Prostate gland (tissue), 2 donors: ENCODE measurements at regions not wholly inside any gene's neighbourhood (a gene's known extent, or its start where the extent isn't known, plus 50 kb on each side); places are given as distances from the start of the nearest gene placed in this dataset.

Experiments
- DNase-seq: peaks from one replicate; pipeline ENCODE4 v3.0.0-alpha.2; 2019; ENCODE audit warnings: low spot score
- H3K27ac ChIP-seq, 2 donors: fragments of 200-600 bp; sonication (generic); 2 replicates each; pipeline ENCODE4 v1.5.1; 2017 to 2019
- H3K27me3 ChIP-seq: fragments of 200-600 bp; sonication (generic); replicated peaks from 2 replicates; pipeline ENCODE4 v1.5.1; 2019; ENCODE audit not compliant: insufficient read depth
- H3K36me3 ChIP-seq, 2 donors: fragments of 200-600 bp; sonication (generic); 1 replicate in 1 of 2; 2 replicates in 1 of 2; pipeline versions ENCODE4 v1.5.1 to v1.8.1; 2017 to 2019
- H3K4me1 ChIP-seq: fragments of 200-600 bp; sonication (generic); replicated peaks from 2 replicates; pipeline ENCODE4 v1.5.1; 2019
- H3K4me3 ChIP-seq, 2 donors: fragments of 200-600 bp; sonication (generic); 2 replicates each; pipeline ENCODE4 v1.5.1; 2017 to 2019
- H3K9me3 ChIP-seq: fragments of 200-600 bp; sonication (generic); 2 replicates; pipeline ENCODE4 v1.5.1; 2017
- POLR2A ChIP-seq: fragments of 450-650 bp; IDR thresholded peaks from one replicate; pipeline ENCODE4 v1.6.1; 2016; ENCODE audit warnings: antibody characterized with exemption, mild to moderate bottlenecking
- POLR2AphosphoS5 ChIP-seq: sonication (generic); formaldehyde crosslinking; IDR thresholded peaks from one replicate; pipeline ENCODE4 v1.6.1; 2017; ENCODE audit warnings: antibody characterized with exemption
- WGBS: methylation state at CpG from one replicate; pipeline ENCODE4 v1.1.5; 2018; 5-methylcytosine and 5-hydroxymethylcytosine counted together
- intact Hi-C: fragments of 100-400 bp; cut with DNase I; formaldehyde crosslinking; loops from one replicate; pipeline ENCODE4 v1.14.2; 2022
- TF ChIP-seq, protein P1 (sequence below), 4 experiments: fragments of 200-600 bp in 2 of 4; fragments of 450-650 bp in 2 of 4; sonication (generic) in 2 of 4; IDR thresholded peaks; 1 replicate in 3 of 4; 2 replicates in 1 of 4; pipeline ENCODE4 v1.5.1; 2016 to 2019; ENCODE audit warnings: antibody characterized with exemption in 4 of 4, mild to moderate bottlenecking in 2 of 4, moderate library complexity in 2 of 4

DNA sequence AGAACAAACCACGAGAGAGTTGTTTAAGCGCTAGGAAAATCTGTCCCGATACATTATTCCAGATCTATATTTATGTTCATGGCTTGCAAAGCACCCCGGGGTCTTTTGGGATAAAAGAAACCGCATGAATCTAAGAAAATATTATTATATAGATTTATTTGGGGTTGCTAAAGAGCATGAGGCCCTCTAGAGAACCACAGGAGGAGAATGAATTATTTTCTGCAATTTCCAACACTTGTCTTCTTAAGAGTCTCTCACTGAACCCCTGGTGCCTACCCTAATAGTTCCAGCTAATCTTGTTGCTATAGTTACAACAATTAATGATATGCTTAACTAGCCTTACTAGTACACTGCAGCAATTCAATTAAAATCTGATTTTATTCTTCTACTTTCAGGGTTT is 79.6 kb downstream of the ARRDC4 start:
- DNase-seq, result no peak
- Histone ChIP-seq H3K4me1 (no peaks in the 10 kb centered on the region), H3K4me3 (no peak overlapping the region), H3K27ac (no peak overlapping the region), H3K9me3 (no peaks in the 10 kb centered on the region), H3K27me3 (no peaks in the 10 kb centered on the region), H3K36me3 (no peaks in the 10 kb centered on the region)
- intact Hi-C loops, result no loop called here
- TF ChIP-seq POLR2A, result no peak
- no peak for TF ChIP-seq POLR2AphosphoS5
- TF ChIP-seq, protein P1, sequence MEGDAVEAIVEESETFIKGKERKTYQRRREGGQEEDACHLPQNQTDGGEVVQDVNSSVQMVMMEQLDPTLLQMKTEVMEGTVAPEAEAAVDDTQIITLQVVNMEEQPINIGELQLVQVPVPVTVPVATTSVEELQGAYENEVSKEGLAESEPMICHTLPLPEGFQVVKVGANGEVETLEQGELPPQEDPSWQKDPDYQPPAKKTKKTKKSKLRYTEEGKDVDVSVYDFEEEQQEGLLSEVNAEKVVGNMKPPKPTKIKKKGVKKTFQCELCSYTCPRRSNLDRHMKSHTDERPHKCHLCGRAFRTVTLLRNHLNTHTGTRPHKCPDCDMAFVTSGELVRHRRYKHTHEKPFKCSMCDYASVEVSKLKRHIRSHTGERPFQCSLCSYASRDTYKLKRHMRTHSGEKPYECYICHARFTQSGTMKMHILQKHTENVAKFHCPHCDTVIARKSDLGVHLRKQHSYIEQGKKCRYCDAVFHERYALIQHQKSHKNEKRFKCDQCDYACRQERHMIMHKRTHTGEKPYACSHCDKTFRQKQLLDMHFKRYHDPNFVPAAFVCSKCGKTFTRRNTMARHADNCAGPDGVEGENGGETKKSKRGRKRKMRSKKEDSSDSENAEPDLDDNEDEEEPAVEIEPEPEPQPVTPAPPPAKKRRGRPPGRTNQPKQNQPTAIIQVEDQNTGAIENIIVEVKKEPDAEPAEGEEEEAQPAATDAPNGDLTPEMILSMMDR (IDR thresholded peaks at IDR 0.05), result no peak
- 89% methylated on average over 5 of the region's 5 CpGs for WGBS

DNA sequence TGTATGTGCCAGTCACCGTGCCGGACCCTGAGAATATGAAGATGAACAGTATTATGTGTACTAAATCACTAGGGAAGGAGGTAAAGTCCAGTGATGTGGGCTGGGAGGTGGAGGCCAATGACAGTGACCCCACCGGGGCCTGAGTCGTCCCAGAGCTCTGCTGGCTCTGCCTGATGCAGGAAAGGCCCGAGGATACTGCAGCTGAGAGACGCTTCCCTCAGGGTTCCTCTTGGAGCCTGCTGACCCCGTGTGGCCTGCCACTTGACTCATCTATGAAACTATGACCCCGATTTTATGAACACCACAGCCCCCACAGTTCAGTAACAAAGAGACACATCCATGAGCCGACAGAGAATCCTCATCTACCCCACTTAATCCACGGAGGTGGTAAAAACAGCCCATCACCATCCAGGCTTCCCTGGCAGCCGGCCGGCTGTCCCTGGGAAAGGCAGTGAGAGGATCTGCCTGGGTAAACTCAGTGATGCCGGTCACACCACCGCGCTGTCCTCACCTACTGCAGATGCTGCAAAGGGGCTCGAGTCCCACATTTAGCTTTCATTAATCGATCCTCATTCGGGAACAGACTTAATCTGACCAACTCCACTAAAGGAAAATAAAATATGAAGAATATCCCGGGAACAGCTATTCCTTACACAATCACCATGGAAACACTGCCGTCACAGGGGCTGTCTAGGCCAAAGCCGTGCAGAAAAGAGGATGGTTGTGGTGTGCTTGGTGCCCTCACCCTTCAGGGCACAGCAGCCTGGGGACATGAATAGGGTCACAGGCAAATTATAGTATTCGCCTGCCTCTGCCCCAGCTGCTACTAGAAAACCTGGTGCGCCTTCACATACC is 82.9 kb downstream of the ARRDC4 start:
- 82% methylated on average over 22 of the region's 23 CpGs for WGBS
- intact Hi-C loops, result no loop called here
- no peaks in the 10 kb centered on the region for H3K9me3 ChIP-seq
- H3K27me3 ChIP-seq, result no peaks in the 10 kb centered on the region
- TF ChIP-seq, protein P1 (IDR thresholded peaks at IDR 0.05), result no peak
- no peak for TF ChIP-seq POLR2AphosphoS5
- no peak for TF ChIP-seq POLR2A
- H3K27ac ChIP-seq, result no peak overlapping the region
- no peaks in the 10 kb centered on the region for H3K4me1 ChIP-seq
- no peak for DNase-seq
- no peak overlapping the region for H3K4me3 ChIP-seq
- no peaks in the 10 kb centered on the region for H3K36me3 ChIP-seq

DNA sequence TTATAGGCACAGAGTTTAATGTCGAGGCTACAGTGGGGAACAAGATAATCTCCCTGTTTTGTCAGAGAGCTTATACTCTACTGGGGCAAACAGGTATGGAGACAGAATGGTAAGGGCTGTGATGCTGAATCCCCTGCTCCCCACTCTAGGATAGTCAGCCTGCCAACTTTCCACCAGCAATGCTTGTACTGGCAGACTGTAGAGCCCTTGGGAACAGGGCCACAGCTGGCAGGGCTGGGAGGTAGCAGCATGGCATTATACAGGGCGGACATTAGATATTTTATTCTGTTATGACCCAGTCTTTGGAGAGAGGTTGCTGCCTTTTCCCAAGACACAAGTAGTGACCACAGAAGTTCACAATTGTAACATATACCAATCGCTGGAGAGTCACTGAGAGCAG is 91.2 kb downstream of the ARRDC4 start:
- TF ChIP-seq, protein P1 (IDR thresholded peaks at IDR 0.05), result no peak
- DNase-seq, result no peak
- intact Hi-C loops, result no loop called here

DNA sequence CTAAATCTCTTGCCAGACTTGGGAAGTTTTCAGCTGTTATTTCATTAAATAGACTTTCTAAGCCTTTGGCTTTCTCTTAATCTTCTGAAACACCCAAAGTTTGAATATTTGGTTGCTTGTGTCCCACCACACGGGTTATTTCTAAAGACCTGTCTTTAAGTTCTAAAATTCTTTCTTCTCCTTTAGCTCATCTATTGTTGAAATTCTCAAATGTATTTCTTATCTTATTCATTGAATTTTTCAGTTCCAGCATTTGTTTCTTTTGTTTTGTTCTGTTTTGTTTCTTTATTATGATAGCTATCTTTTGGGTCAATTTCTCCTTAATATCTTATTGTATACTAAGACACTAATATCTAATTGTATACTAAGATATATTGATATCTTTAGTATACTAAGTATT is 97.0 kb downstream of the ARRDC4 start:
- Histone ChIP-seq H3K27ac (no peak overlapping the region), H3K27me3 (no peaks in the 10 kb centered on the region), H3K4me1 (no peaks in the 10 kb centered on the region), H3K9me3 (no peaks in the 10 kb centered on the region), H3K36me3 (no peaks in the 10 kb centered on the region), H3K4me3 (no peak overlapping the region)
- intact Hi-C loops, result no loop called here
- no peak for DNase-seq
- TF ChIP-seq POLR2A, result no peak
- TF ChIP-seq POLR2AphosphoS5, result no peak
- 83% methylated on average over 1 of the region's 1 CpG for WGBS

More for the DNA sequence above, 91.2 kb downstream of the ARRDC4 start:
- no peak overlapping the region for H3K4me3 ChIP-seq
- 93% methylated on average over 3 of the region's 3 CpGs for WGBS
- H3K27ac ChIP-seq, result no peak overlapping the region
- H3K9me3 ChIP-seq, result no peaks in the 10 kb centered on the region
- H3K36me3 ChIP-seq, result no peaks in the 10 kb centered on the region
- no peaks in the 10 kb centered on the region for H3K4me1 ChIP-seq
- H3K27me3 ChIP-seq, result no peaks in the 10 kb centered on the region

DNA sequence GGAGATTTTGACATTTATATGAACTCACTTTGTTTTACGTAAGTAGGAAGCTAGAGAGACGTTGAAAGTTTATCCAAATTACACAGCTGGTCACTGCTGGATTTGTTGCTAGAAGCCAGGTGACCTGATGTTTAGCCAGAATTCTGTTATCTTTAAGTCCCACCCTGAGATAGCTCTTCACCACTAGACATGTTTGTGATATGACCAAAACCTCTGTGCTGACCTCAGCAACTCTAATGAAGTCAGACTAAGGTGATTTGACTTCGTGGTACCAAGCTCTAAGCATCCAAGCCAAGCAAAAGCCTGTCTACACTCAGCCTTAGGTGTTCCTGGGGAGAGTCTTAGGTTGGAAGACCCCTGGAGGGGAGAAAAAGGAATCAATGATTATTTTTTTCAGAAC is 102.4 kb downstream of the ARRDC4 start:
- Histone ChIP-seq H3K4me1 (no peaks in the 10 kb centered on the region), H3K9me3 (no peaks in the 10 kb centered on the region), H3K36me3 (no peaks in the 10 kb centered on the region), H3K4me3 (no peak overlapping the region), H3K27ac (no peak overlapping the region), H3K27me3 (no peaks in the 10 kb centered on the region)
- DNase-seq, result no peak
- TF ChIP-seq POLR2A (no peak), POLR2AphosphoS5 (no peak)
- TF ChIP-seq, protein P1 (IDR thresholded peaks at IDR 0.05), result no peak
- WGBS, result 40% methylated on average over 3 of the region's 3 CpGs
- intact Hi-C loops, result no loop called here
